Body of pancreas (tissue), 4 donors: ENCODE measurements at regions not wholly inside any gene's neighbourhood (a gene's known extent, or its start where the extent isn't known, plus 50 kb on each side); places are given as distances from the start of the nearest gene placed in this dataset.

Experiments used
- POLR2A ChIP-seq, 3 donors: fragments of 450-650 bp; IDR thresholded peaks; one replicate each; pipeline ENCODE4 v1.6.1; 2016; ENCODE audit warnings: antibody characterized with exemption in 3 of 3, mild to moderate bottlenecking in 2 of 3
- TF ChIP-seq, protein P1 (sequence below), 7 experiments: fragments of 450-650 bp in 4 of 7; fragments of 200-600 bp in 3 of 7; sonication (generic) in 3 of 7; IDR thresholded peaks; one replicate each; pipeline ENCODE4 v1.5.1; 2016 to 2019; ENCODE audit warnings: antibody characterized with exemption in 7 of 7

DNA sequence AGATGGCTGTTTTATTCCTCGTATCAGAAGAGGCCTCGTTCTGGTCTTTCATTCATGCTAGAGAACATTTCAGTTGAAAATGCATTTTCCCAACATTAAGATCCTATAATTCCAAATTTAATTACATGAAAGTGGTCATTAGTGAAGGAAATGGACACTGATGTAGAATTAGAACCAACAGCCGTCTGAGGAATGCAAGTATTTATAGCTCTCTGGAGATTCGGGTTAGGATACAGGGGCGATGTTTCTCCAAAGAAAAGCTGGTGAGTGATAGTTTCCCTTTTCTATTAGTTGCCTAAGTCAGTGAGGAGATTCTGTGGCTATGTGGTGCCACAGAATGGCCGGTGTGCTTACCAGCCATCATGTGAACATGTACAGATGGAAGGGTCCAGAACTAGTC is 109.0 kb upstream of the IL12A start:
- no peak for TF ChIP-seq POLR2A (IDR thresholded peaks at IDR 0.05)
- TF ChIP-seq, protein P1, sequence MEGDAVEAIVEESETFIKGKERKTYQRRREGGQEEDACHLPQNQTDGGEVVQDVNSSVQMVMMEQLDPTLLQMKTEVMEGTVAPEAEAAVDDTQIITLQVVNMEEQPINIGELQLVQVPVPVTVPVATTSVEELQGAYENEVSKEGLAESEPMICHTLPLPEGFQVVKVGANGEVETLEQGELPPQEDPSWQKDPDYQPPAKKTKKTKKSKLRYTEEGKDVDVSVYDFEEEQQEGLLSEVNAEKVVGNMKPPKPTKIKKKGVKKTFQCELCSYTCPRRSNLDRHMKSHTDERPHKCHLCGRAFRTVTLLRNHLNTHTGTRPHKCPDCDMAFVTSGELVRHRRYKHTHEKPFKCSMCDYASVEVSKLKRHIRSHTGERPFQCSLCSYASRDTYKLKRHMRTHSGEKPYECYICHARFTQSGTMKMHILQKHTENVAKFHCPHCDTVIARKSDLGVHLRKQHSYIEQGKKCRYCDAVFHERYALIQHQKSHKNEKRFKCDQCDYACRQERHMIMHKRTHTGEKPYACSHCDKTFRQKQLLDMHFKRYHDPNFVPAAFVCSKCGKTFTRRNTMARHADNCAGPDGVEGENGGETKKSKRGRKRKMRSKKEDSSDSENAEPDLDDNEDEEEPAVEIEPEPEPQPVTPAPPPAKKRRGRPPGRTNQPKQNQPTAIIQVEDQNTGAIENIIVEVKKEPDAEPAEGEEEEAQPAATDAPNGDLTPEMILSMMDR (IDR thresholded peaks at IDR 0.05), result no peak
